HG03025 (cell line): ENCODE measurements at regions not wholly inside any gene's neighbourhood (a gene's known extent, or its start where the extent isn't known, plus 50 kb on each side); places are given as distances from the start of the nearest gene placed in this dataset.

Source experiments
- ATAC-seq: cut with Tn5 transposase; IDR thresholded peaks from one replicate; pipeline ENCODE4 v1.9.1; 2021; ENCODE audit warnings: mild to moderate bottlenecking, moderate library complexity; ENCODE audit not compliant: unreplicated experiment, low FRiP score

- ATAC-seq: no peak
Measured at GRCh38 chr7:69162931-69163670, 435.2 kb upstream of the AUTS2 start.

- ATAC-seq: no peak
Measured at GRCh38 chr7:69166979-69167516, 431.2 kb upstream of the AUTS2 start.

- ATAC-seq: no peak
Measured at GRCh38 chr7:69169386-69169785, 428.9 kb upstream of the AUTS2 start.

- no peak for ATAC-seq
Measured at GRCh38 chr7:69172357-69173077, 425.8 kb upstream of the AUTS2 start.

- no peak for ATAC-seq
Measured at GRCh38 chr7:69173341-69173740, 424.9 kb upstream of the AUTS2 start.

- ATAC-seq: no peak
Measured at GRCh38 chr7:69173846-69174245, 424.4 kb upstream of the AUTS2 start.

- ATAC-seq: no peak
Measured at GRCh38 chr7:69176841-69177240, 421.4 kb upstream of the AUTS2 start.

- no peak for ATAC-seq
Measured at GRCh38 chr7:69177461-69177861, 420.8 kb upstream of the AUTS2 start.

- ATAC-seq: no peak
Measured at GRCh38 chr7:69177941-69178494, 420.3 kb upstream of the AUTS2 start.

- ATAC-seq: no peak
Measured at GRCh38 chr7:69180662-69181061, 417.6 kb upstream of the AUTS2 start.

- no peak for ATAC-seq
Measured at GRCh38 chr7:69182596-69183467, 415.4 kb upstream of the AUTS2 start.

- no peak for ATAC-seq
Measured at GRCh38 chr7:69184339-69184738, 413.9 kb upstream of the AUTS2 start.

GRCh38 chr7:69185170-69185569 is 413.1 kb upstream of the AUTS2 start:
- ATAC-seq: no peak

- no peak for ATAC-seq
Measured at GRCh38 chr7:69186974-69187373, 411.3 kb upstream of the AUTS2 start.

- no peak for ATAC-seq
Measured at GRCh38 chr7:69187824-69188333, 410.4 kb upstream of the AUTS2 start.

GRCh38 chr7:69189406-69189805 is 408.9 kb upstream of the AUTS2 start:
- no peak for ATAC-seq

- no peak for ATAC-seq
Measured at GRCh38 chr7:69190025-69190424, 408.2 kb upstream of the AUTS2 start.

- ATAC-seq: no peak
Measured at GRCh38 chr7:69190763-69191162, 407.5 kb upstream of the AUTS2 start.

GRCh38 chr7:69192134-69192533 is 406.1 kb upstream of the AUTS2 start:
- no peak for ATAC-seq

- ATAC-seq: no peak
Measured at GRCh38 chr7:69193061-69193460, 405.2 kb upstream of the AUTS2 start.
